ENCODE measurements at regions not wholly inside any gene's neighbourhood (a gene's known extent, or its start where the extent isn't known, plus 50 kb on each side); places are given as distances from the start of the nearest gene placed in this dataset.
"Not testable (repeated sequence)": the region's sequence is repeated elsewhere in the genome, so short reads cannot be mapped to it uniquely, and the experiment has no call there.

DNA sequence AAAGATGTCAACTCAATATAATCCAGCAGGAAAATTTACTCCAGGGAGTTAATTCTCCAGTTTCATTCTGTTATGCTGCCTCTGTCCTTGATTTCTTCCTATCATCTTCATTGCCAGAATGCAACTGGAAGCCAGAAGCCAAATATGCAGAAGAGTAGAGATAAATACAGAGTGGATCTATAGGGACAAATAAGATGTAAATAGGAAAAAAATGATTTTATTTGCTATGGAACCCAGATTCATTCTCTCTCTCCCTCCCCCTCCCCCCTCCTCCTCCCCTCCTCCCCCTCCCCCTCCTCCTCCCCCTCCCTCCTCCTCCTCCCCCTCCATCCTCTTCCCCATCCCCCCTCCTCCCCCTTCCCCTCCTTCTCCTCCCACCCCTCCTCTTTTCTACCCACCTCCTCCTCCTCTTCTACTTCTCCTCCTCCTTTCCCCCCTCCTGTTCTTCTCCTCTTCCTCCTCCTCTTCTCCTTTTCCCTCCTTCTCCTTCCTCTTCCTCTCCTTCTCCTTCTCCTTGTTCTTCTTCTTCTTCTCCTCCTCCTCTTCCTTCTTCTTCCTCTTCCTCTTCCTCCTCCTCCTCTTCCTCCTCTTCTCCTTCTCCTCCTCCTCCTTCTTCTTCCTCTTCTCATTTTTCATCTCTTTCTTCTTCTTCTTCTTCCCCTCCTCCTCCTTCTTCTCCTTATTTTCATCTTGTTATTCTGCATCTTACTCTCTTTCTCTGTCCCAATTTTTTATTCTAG lies 306.4 kb downstream of the NUF2 start:
- Histone ChIP-seq H3K4me3 (ENCODE audit: low read length) (no peak overlapping the region), H3K9me3 (ENCODE audit: control insufficient read depth, low read depth, low read length) (peaks cover 3% of the 10 kb centered on the region), H3K4me1 (ENCODE audit: control insufficient read depth, low read depth, low read length) (no peaks in the 10 kb centered on the region), H3K27ac (ENCODE audit: low read length) (no peak overlapping the region), H3K27me3 (ENCODE audit: control insufficient read depth, insufficient read depth, low read length) (no peaks in the 10 kb centered on the region), H3K9ac (ENCODE audit: low read length) (no peak overlapping the region), H3K36me3 (ENCODE audit: control insufficient read depth, low read depth, low read length) (no peaks in the 10 kb centered on the region)

DNA sequence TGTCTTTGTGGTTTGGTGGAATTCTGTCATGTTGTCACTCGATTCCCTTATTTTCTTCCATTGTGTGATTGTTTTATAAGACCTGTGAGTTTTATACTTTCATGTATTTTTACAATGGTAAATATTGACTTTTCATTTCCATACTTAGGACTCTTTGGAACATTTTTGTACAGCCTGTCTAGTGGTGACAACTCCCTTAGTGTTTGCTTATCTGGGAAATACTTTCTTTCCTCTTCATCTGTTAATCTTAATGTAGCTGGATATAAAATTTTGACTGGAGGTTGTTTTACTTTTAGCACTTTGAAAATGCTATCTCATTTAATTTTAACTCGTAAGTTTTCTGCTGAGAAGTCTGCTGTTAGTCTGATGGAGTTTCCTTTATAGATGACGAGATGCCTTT lies 310.5 kb downstream of the NUF2 start:
- no peak overlapping the region for H3K27ac ChIP-seq (ENCODE audit: low read length)
- H3K9me3 ChIP-seq (ENCODE audit: control insufficient read depth, low read depth, low read length): peaks cover 3% of the 10 kb centered on the region
- no peaks in the 10 kb centered on the region for H3K27me3 ChIP-seq (ENCODE audit: control insufficient read depth, insufficient read depth, low read length)
- no peak overlapping the region for H3K9ac ChIP-seq (ENCODE audit: low read length)
- H3K4me3 ChIP-seq (ENCODE audit: low read length): no peak overlapping the region
- no peaks in the 10 kb centered on the region for H3K36me3 ChIP-seq (ENCODE audit: control insufficient read depth, low read depth, low read length)
- H3K4me1 ChIP-seq (ENCODE audit: control insufficient read depth, low read depth, low read length): no peaks in the 10 kb centered on the region

DNA sequence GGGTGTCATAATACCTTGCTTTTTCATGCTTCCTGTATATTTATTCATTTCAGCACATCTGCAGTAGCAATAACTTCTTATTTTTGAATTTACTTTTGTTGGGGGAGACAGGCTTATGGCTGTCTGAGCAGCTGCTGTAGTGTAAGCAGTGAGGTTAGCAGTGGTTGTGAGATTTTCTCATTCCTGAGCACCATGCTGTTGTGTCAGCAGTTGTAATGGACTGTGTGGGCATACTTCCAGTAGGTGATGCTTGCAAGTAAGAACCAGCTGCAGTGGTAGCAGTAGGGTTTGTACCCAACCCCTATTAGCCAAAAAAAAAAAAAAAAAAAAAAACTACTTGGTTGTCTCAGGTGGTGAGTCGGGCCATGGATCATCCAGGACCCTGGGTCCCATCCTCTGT lies 311.6 kb downstream of the NUF2 start:
- Histone ChIP-seq H3K36me3 (ENCODE audit: control insufficient read depth, low read depth, low read length) (no peaks in the 10 kb centered on the region), H3K4me3 (ENCODE audit: low read length) (no peak overlapping the region), H3K9ac (ENCODE audit: low read length) (no peak overlapping the region), H3K9me3 (ENCODE audit: control insufficient read depth, low read depth, low read length) (peaks cover 3% of the 10 kb centered on the region), H3K27me3 (ENCODE audit: control insufficient read depth, insufficient read depth, low read length) (no peaks in the 10 kb centered on the region), H3K4me1 (ENCODE audit: control insufficient read depth, low read depth, low read length) (no peaks in the 10 kb centered on the region), H3K27ac (ENCODE audit: low read length) (no peak overlapping the region)

DNA sequence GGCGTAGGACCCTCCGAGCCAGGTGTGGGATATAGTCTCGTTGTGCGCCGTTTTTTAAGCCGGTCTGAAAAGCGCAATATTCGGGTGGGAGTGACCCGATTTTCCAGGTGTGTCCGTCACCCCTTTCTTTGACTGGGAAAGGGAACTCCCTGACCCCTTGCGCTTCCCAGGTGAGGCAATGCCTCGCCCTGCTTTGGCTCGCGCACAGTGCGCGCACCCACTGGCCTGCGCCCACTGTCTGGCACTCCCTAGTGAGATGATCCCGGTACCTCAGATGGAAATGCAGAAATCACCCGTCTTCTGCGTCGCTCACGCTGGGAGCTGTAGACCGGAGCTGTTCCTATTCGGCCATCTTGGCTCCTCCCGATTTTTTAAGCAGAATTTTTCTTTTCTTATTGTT lies 323.9 kb downstream of the NUF2 start:
- not testable (repeated sequence) for H3K4me3 ChIP-seq (ENCODE audit: low read length); H3K9ac ChIP-seq (ENCODE audit: low read length)

DNA sequence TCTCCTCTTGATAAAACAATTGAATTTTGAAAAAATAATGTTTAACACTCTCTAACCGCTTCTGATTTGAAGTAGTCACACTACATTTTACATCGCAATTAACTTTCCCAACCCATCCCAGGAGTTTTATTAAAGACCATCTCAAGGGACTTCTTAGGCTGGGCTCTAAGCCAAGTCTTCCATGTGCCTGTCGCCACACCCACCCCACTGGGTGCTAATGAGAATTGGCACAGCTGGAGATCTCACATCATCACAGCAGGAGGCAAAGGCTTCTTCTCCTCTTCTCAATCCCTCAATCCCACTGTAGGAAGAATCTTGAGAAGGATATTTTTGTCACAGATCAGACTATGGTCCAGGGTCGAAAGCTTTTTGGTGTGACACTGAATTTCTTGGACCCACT lies 328.9 kb downstream of the NUF2 start:
- H3K36me3 ChIP-seq (ENCODE audit: control insufficient read depth, low read depth, low read length): no peaks in the 10 kb centered on the region
- no peak overlapping the region for H3K27ac ChIP-seq (ENCODE audit: low read length)
- H3K4me3 ChIP-seq (ENCODE audit: low read length): no peak overlapping the region
- H3K27me3 ChIP-seq (ENCODE audit: control insufficient read depth, insufficient read depth, low read length): no peaks in the 10 kb centered on the region
- no peaks in the 10 kb centered on the region for H3K9me3 ChIP-seq (ENCODE audit: control insufficient read depth, low read depth, low read length)
- no peaks in the 10 kb centered on the region for H3K4me1 ChIP-seq (ENCODE audit: control insufficient read depth, low read depth, low read length)
- H3K9ac ChIP-seq (ENCODE audit: low read length): no peak overlapping the region

More for the DNA sequence above, 323.9 kb downstream of the NUF2 start:
- not testable (repeated sequence) for H3K27ac ChIP-seq (ENCODE audit: low read length); H3K36me3 ChIP-seq (ENCODE audit: control insufficient read depth, low read depth, low read length); H3K4me1 ChIP-seq (ENCODE audit: control insufficient read depth, low read depth, low read length); H3K9me3 ChIP-seq (ENCODE audit: control insufficient read depth, low read depth, low read length); H3K27me3 ChIP-seq (ENCODE audit: control insufficient read depth, insufficient read depth, low read length)

DNA sequence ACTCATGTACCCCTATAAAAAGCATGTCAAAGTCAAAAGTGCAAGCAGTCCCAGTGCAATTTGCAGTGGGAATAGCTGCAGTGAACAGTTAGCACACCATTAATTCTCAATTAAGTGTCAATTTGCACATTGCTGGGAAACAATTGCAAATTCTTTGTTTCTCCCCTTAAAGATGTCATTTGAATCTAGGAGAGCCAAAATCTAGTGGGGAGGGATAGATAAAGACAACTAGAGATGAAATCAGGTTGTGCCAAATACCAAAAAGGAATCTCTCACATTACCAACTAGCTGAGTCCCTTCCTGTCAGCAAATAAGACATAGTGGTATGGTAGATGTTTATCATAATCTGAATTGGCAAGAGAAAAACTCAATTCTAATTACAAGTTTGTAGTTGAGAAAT lies 330.7 kb downstream of the NUF2 start:
- Histone ChIP-seq H3K36me3 (ENCODE audit: control insufficient read depth, low read depth, low read length) (no peaks in the 10 kb centered on the region), H3K27ac (ENCODE audit: low read length) (no peak overlapping the region), H3K27me3 (ENCODE audit: control insufficient read depth, insufficient read depth, low read length) (no peaks in the 10 kb centered on the region), H3K4me1 (ENCODE audit: control insufficient read depth, low read depth, low read length) (no peaks in the 10 kb centered on the region), H3K9me3 (ENCODE audit: control insufficient read depth, low read depth, low read length) (no peaks in the 10 kb centered on the region), H3K9ac (ENCODE audit: low read length) (no peak overlapping the region), H3K4me3 (ENCODE audit: low read length) (no peak overlapping the region)

DNA sequence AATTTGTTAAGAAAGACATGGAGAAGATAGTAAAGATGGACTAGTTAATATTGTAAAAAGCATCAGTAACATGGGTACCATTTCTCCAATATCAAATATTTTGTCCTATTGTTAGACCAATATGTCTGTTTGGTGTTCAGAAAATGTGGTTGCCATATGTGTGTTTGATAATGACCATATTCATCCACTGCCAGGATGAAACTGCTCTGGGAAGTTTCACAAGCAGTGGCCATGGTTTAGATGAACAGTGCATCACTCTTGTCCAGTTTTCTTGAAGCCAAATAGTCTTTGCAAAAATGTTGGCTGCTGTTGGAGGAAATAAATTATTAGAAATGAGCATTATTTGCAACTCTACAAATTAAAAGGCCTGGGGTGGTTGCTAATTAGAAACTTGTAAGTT lies 333.8 kb downstream of the NUF2 start:
- Histone ChIP-seq H3K4me3 (ENCODE audit: low read length) (no peak overlapping the region), H3K27ac (ENCODE audit: low read length) (no peak overlapping the region), H3K9me3 (ENCODE audit: control insufficient read depth, low read depth, low read length) (no peaks in the 10 kb centered on the region), H3K9ac (ENCODE audit: low read length) (no peak overlapping the region), H3K4me1 (ENCODE audit: control insufficient read depth, low read depth, low read length) (no peaks in the 10 kb centered on the region), H3K27me3 (ENCODE audit: control insufficient read depth, insufficient read depth, low read length) (no peaks in the 10 kb centered on the region), H3K36me3 (ENCODE audit: control insufficient read depth, low read depth, low read length) (no peaks in the 10 kb centered on the region)

DNA sequence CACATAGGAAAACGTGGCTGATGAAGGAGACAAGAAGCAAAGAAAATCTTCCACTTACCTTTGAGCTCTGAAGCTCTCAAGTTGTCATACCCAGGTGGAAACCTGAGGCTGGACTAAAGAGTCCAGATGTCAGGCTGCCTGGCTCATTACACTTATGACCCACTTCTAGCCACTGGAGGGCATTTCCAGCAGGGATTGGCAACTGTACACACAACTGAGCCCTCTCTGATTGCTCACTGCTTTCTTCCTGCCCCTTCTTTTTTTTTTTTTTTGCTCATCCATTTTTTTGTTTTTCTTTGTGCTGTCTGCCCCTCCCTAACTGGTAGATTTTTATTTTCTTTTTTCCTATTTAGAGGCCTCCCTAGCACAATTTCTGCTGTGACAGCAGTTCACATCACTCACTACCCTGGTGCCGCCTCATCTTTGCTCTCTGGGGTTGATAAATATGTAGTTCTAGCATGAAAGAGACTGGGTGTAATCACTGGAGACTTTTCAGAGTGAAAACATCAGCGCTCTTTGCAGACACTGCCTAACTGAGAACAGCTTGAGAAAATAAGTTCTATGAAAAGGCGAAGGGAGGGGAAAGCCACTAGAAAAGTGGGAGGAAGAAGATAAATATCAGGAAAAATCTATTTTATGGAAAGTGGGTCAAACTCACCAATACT lies 334.5 kb downstream of the NUF2 start:
- H3K9ac ChIP-seq (ENCODE audit: low read length): no peak overlapping the region
- no peaks in the 10 kb centered on the region for H3K36me3 ChIP-seq (ENCODE audit: control insufficient read depth, low read depth, low read length)
- no peaks in the 10 kb centered on the region for H3K27me3 ChIP-seq (ENCODE audit: control insufficient read depth, insufficient read depth, low read length)
- no peak overlapping the region for H3K4me3 ChIP-seq (ENCODE audit: low read length)
- no peaks in the 10 kb centered on the region for H3K4me1 ChIP-seq (ENCODE audit: control insufficient read depth, low read depth, low read length)
- no peak overlapping the region for H3K27ac ChIP-seq (ENCODE audit: low read length)
- H3K9me3 ChIP-seq (ENCODE audit: control insufficient read depth, low read depth, low read length): no peaks in the 10 kb centered on the region

DNA sequence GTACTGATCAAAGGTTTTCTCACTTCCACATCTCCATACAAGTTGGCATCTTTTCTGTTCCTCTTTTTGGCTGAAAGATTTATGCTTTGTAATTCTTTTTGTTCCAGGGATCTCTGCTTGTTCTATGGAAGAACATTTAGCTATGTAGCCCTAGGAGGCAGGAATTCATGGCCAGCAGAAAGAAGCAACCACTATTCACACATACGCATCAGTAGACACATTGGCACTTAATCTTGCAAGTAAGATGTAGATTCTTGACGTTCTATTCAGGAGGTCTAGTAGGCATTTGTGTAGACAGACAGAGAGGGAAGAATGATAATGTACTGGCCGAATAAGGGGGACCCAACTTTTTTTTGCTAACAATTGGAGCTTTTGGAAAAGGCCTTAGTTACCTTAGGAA lies 336.0 kb downstream of the NUF2 start:
- H3K27ac ChIP-seq (ENCODE audit: low read length): no peak overlapping the region
- H3K9ac ChIP-seq (ENCODE audit: low read length): no peak overlapping the region
- H3K4me1 ChIP-seq (ENCODE audit: control insufficient read depth, low read depth, low read length): no peaks in the 10 kb centered on the region
- H3K4me3 ChIP-seq (ENCODE audit: low read length): no peak overlapping the region
- H3K9me3 ChIP-seq (ENCODE audit: control insufficient read depth, low read depth, low read length): no peaks in the 10 kb centered on the region
- H3K27me3 ChIP-seq (ENCODE audit: control insufficient read depth, insufficient read depth, low read length): no peaks in the 10 kb centered on the region
- no peaks in the 10 kb centered on the region for H3K36me3 ChIP-seq (ENCODE audit: control insufficient read depth, low read depth, low read length)

DNA sequence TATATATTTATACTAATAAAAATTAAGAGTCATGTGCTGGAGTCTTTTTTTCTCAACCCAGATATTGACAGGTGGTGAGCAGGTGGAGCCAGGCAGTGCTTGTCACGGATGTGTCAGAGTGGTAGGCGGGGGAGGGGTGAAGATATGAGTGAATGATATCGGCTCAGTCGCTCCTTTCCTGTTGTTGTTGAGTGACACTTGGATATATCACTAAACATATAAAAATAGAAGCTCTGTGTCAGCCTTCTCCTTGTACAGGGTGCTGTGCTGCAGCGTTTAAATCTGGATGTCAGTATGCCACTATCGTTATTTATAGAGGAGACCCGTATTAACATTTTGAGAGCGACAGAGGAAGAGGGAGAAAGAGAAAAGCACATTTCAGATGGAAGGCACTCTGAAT lies 339.6 kb downstream of the NUF2 start:
- Histone ChIP-seq H3K9ac (ENCODE audit: low read length) (no peak overlapping the region), H3K27me3 (ENCODE audit: control insufficient read depth, insufficient read depth, low read length) (no peaks in the 10 kb centered on the region)

DNA sequence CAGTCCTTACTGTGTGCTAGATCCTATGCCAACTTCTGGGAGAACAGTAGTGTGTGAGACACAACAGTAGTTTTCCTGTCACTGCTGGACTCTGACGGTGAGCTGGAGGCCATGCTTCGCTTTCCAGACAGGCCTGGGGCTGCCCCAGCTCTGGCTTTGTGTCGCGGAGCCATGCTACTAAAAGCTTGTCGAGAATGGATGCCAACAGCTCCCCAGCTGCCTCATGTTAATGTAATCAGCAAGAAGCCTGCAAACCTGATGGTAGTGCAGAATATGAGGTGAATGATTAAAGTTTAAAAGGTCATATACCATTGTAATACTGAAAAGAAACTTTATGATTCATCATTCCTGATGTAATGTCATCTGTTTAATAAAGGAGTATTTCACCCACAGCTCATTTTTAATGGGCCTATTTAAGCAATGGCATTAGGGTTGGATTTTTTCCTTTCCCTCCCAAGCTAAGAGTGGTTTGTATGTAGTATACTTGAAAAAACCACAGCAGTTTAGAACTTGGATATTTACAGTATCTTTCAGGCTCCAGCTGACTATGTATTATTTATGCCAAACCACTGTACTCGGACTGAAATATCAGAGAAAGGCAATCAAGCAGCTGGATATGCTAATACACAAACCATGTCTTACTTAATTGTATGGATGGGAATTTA lies 343.0 kb downstream of the NUF2 start:
- H3K9ac ChIP-seq (ENCODE audit: low read length): no peak overlapping the region
- H3K4me3 ChIP-seq (ENCODE audit: low read length): no peak overlapping the region
- H3K36me3 ChIP-seq (ENCODE audit: control insufficient read depth, low read depth, low read length): no peaks in the 10 kb centered on the region
- no peaks in the 10 kb centered on the region for H3K4me1 ChIP-seq (ENCODE audit: control insufficient read depth, low read depth, low read length)
- H3K9me3 ChIP-seq (ENCODE audit: control insufficient read depth, low read depth, low read length): no peaks in the 10 kb centered on the region
- no peak overlapping the region for H3K27ac ChIP-seq (ENCODE audit: low read length)
- no peaks in the 10 kb centered on the region for H3K27me3 ChIP-seq (ENCODE audit: control insufficient read depth, insufficient read depth, low read length)

More for the DNA sequence above, 339.6 kb downstream of the NUF2 start:
- Histone ChIP-seq H3K27ac (ENCODE audit: low read length) (no peak overlapping the region), H3K9me3 (ENCODE audit: control insufficient read depth, low read depth, low read length) (no peaks in the 10 kb centered on the region), H3K4me3 (ENCODE audit: low read length) (no peak overlapping the region), H3K36me3 (ENCODE audit: control insufficient read depth, low read depth, low read length) (no peaks in the 10 kb centered on the region), H3K4me1 (ENCODE audit: control insufficient read depth, low read depth, low read length) (no peaks in the 10 kb centered on the region)

DNA sequence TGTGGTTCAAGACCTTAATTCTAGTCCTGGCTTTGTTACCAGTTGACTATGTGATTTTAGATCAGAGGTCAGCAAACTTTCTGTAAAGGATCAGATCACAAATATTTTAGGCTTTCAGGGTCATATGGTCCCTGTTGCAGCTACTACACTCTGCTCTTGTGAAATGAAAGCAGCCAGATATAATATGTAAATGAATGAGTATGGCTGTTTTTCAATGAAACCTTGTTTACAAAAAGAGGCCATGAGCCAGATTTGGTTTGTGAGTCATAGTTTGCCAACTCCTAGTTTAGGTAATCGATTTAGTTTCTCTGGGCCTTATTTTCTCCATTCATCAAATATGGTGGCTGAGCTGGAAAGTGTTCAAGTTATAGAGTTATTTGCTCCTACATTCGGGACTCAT lies 346.7 kb downstream of the NUF2 start:
- no peaks in the 10 kb centered on the region for H3K36me3 ChIP-seq (ENCODE audit: control insufficient read depth, low read depth, low read length)
- H3K9me3 ChIP-seq (ENCODE audit: control insufficient read depth, low read depth, low read length): no peaks in the 10 kb centered on the region
- H3K4me1 ChIP-seq (ENCODE audit: control insufficient read depth, low read depth, low read length): peaks cover 3% of the 10 kb centered on the region
- H3K27ac ChIP-seq (ENCODE audit: low read length): no peak overlapping the region
- H3K27me3 ChIP-seq (ENCODE audit: control insufficient read depth, insufficient read depth, low read length): no peaks in the 10 kb centered on the region
- no peak overlapping the region for H3K4me3 ChIP-seq (ENCODE audit: low read length)
- no peak overlapping the region for H3K9ac ChIP-seq (ENCODE audit: low read length)

Data from iPS-18a (cell line).